ENCODE measurements at regions not wholly inside any gene's neighbourhood (a gene's known extent, or its start where the extent isn't known, plus 50 kb on each side); places are given as distances from the start of the nearest gene placed in this dataset.

DNA sequence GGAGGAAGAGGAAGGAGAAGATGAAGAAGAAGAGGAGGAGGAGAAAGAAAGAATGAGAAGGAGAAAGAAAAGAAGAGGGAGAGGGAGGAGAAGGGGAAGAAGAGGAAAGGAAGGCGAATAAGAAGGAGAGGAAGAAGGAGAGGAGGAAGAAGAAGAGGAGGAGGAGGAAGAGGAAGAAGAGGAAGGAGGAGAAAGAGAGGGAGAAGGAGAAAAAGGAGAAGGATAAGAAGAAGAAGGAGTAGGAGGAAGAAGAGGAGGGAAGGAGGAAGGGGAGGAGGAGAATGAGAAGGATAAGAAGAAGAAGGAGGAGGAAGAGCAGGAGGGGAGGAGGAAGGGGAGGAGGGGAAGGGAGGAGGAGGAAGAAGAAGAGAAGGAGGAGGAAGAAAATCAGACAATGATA, 149.2 kb upstream of the LYZL2 start:
- no peak overlapping the region for H3K4me3 ChIP-seq (ENCODE audit: low read depth, low read length)
- TF ChIP-seq, protein P1, sequence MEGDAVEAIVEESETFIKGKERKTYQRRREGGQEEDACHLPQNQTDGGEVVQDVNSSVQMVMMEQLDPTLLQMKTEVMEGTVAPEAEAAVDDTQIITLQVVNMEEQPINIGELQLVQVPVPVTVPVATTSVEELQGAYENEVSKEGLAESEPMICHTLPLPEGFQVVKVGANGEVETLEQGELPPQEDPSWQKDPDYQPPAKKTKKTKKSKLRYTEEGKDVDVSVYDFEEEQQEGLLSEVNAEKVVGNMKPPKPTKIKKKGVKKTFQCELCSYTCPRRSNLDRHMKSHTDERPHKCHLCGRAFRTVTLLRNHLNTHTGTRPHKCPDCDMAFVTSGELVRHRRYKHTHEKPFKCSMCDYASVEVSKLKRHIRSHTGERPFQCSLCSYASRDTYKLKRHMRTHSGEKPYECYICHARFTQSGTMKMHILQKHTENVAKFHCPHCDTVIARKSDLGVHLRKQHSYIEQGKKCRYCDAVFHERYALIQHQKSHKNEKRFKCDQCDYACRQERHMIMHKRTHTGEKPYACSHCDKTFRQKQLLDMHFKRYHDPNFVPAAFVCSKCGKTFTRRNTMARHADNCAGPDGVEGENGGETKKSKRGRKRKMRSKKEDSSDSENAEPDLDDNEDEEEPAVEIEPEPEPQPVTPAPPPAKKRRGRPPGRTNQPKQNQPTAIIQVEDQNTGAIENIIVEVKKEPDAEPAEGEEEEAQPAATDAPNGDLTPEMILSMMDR (IDR thresholded peaks at IDR 0.05; ENCODE audit: insufficient read depth, low read depth, low read length): no peak
- no peak for DNase-seq (ENCODE audit: low read depth)

DNA sequence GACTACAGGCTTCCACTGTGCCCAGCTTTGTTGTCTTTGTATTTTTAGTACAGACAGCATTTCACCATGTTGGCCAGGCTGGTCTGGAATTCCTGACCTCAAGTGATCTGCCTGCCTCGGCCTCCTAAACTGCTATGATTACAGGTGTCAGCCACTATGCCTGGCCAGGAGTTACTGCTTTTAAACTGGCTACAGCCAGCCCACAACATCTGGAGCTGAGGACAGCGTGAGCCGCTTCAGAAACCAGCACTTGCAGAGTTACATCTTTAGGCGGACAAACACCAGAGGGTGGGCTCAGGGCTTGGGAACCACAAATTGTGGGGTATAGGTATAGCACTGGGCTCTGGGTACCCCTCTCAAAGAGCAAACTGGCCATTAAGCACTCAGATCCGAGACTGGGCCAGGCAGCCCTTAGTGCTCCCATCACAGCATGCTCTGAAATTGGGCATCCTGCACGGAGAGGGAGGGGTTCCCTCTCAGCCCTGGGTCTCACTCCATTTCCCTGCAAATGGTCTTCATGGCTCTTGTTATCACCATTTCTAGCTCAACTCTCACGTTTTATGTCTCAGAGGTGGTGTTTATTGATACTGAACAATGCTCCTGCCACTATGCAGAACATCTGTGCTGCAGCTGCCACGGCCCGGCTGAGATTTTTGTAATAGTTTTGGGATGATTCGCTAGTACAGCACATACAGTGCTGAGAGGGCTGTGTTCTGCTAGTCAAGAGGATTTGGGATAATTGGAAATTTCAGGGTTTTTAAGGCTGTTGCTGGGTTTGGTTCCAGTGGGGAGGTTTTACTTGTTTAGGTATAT, 146.4 kb upstream of the LYZL2 start:
- TF ChIP-seq, protein P1 (IDR thresholded peaks at IDR 0.05; ENCODE audit: insufficient read depth, low read depth, low read length): no peak
- no peak overlapping the region for H3K4me3 ChIP-seq (ENCODE audit: low read depth, low read length)

DNA sequence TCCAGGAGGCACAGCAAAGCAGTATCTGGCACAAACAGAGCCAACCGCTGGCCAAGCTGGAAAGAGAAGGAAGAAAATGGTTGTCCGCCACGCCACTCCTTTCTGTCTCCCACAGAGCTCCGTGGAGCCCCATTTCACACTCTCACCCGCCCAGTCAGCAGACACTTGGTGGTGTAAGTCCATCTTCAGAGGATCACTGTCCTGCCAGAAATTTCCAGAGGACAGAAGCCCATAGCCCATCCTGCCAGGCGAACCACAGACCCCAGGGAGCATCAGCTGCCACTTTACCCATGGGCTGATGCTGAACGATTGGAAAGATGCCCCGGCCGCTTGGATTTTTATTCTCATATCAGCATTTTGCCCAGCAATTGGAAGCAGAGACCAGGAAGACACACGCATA, 144.7 kb upstream of the LYZL2 start:
- no peak for DNase-seq (ENCODE audit: low read depth)
- TF ChIP-seq, protein P1 (IDR thresholded peaks at IDR 0.05; ENCODE audit: insufficient read depth, low read depth, low read length): no peak
- H3K4me3 ChIP-seq (ENCODE audit: low read depth, low read length): no peak overlapping the region

More for the DNA sequence above, 146.4 kb upstream of the LYZL2 start:
- DNase-seq (ENCODE audit: low read depth): peak; percentile 92

DNA sequence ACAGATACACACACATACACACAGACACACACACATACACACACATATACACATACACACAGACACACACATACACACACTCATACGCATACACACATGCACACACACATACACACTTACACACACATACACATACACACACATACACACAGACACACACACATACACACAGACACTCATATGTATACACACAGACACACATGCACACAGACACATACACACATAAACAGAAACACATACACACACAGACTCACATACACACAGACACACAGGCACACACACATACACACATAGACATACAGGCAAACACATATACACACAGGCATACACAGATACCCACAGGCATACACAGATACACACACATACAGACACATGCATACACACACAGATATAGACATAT, 143.9 kb upstream of the LYZL2 start:
- TF ChIP-seq, protein P1 (IDR thresholded peaks at IDR 0.05; ENCODE audit: insufficient read depth, low read depth, low read length): no peak

GRCh38 chr10:30770816-30771215, 141.3 kb upstream of the LYZL2 start:
- no peak for DNase-seq (ENCODE audit: low read depth)
- TF ChIP-seq, protein P1 (IDR thresholded peaks at IDR 0.05; ENCODE audit: insufficient read depth, low read depth, low read length): no peak
- H3K4me3 ChIP-seq (ENCODE audit: low read depth, low read length): no peak overlapping the region

More for the DNA sequence above, 143.9 kb upstream of the LYZL2 start:
- no peak for DNase-seq (ENCODE audit: low read depth)
- H3K4me3 ChIP-seq (ENCODE audit: low read depth, low read length): no peak overlapping the region

DNA sequence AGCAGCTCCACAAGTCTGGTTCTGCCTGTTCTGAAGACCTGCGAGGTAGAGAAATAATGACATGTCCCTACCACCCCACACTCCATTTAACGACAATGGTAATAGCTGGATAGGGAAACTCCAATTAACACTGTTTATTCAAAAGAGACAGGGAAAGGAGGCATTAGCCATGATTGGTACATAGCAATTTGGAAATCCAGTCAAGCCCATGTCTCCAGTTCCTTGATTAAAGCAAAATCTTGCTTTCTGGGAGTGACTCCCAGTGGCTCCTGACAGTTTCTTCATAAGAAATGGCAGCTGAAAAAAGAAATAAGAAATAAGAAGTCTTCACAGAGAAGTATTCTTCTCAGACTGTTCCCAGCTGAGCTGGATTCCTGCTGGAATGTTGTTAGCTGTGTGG, 140.7 kb upstream of the LYZL2 start:
- TF ChIP-seq, protein P1 (IDR thresholded peaks at IDR 0.05; ENCODE audit: insufficient read depth, low read depth, low read length): no peak

More for the DNA sequence above, 140.7 kb upstream of the LYZL2 start:
- DNase-seq (ENCODE audit: low read depth): no peak
- no peak overlapping the region for H3K4me3 ChIP-seq (ENCODE audit: low read depth, low read length)

All from fibroblast of villous mesenchyme (primary cell).